OCI-LY7 (cell line): ENCODE measurements at regions not wholly inside any gene's neighbourhood (a gene's known extent, or its start where the extent isn't known, plus 50 kb on each side); places are given as distances from the start of the nearest gene placed in this dataset.

Experiments
- BruUV-seq: library from RNA; stranded (reverse); fragments of 400-500 nt; replicated peaks from 2 replicates; lab custom pipeline; 2021; lab: Mats Ljungman, UMichigan
- CTCF ChIA-PET: fragments of 300-600 bp; sonication (Branson Sonifier 250); formaldehyde crosslinking; loops from one replicate; lab custom pipeline; 2022; ENCODE audit warnings: antibody characterized with exemption; ENCODE audit not compliant: unreplicated experiment; lab: Charles Lee
- POLR2A ChIA-PET: fragments of 300-600 bp; sonication (Branson Sonifier 250); formaldehyde crosslinking; loops from one replicate; lab custom pipeline; 2022; ENCODE audit warnings: antibody characterized with exemption; lab: Charles Lee
- DNase-seq: peaks from one replicate; pipeline ENCODE4 v3.0.0-alpha.2; 2015; ENCODE audit warnings: low spot score
- H2AFZ ChIP-seq: fragments of 200-600 bp; sonication (generic), shearing (Covaris generic); 2 replicates; pipeline ENCODE4 v1.6.1; 2014; ENCODE audit warnings: mild to moderate bottlenecking, antibody characterized with exemption, low read length, moderate library complexity
- H3K27ac ChIP-seq: fragments of 200-600 bp; sonication (generic); 2 replicates; pipeline ENCODE4 v1.5.1; 2014; ENCODE audit warnings: mixed run types, low read depth, mild to moderate bottlenecking, moderate library complexity, low read length, inconsistent platforms; ENCODE audit not compliant: poor library complexity, severe bottlenecking
- H3K36me3 ChIP-seq: fragments of 200-600 bp; sonication (generic); 2 replicates; pipeline ENCODE4 v1.6.1; 2014; ENCODE audit warnings: mild to moderate bottlenecking, antibody characterized with exemption, low read length, moderate library complexity, mixed read lengths; ENCODE audit not compliant: insufficient read depth
- H3K4me1 ChIP-seq: fragments of 200-600 bp; sonication (generic); 2 replicates; pipeline ENCODE4 v1.5.1; 2014; ENCODE audit warnings: mild to moderate bottlenecking, low read length; ENCODE audit not compliant: insufficient read depth, poor library complexity, severe bottlenecking
- H3K4me2 ChIP-seq: fragments of 200-600 bp; sonication (generic); 2 replicates; pipeline ENCODE4 v1.6.1; 2014; ENCODE audit warnings: mild to moderate bottlenecking, low read length
- H3K4me3 ChIP-seq: fragments of 200-600 bp; sonication (generic); 2 replicates; pipeline ENCODE4 v1.5.1; 2014; ENCODE audit warnings: mild to moderate bottlenecking, low read depth, low read length; ENCODE audit not compliant: poor library complexity, severe bottlenecking
- H3K79me2 ChIP-seq: fragments of 200-600 bp; sonication (generic); 2 replicates; pipeline ENCODE4 v1.6.1; 2016; ENCODE audit warnings: low read depth, mild to moderate bottlenecking, low read length, moderate library complexity, mixed read lengths; ENCODE audit not compliant: insufficient read depth
- H3K9me2 ChIP-seq: fragments of 200-600 bp; sonication (generic); 2 replicates; pipeline ENCODE4 v1.6.1; 2016; ENCODE audit warnings: mild to moderate bottlenecking, low read length, mixed read lengths; ENCODE audit not compliant: insufficient read depth
- H3K9me3 ChIP-seq: fragments of 200-600 bp; sonication (generic); 2 replicates; pipeline ENCODE4 v1.6.1; 2014; ENCODE audit warnings: mild to moderate bottlenecking, mixed run types, low read length, mixed read lengths
- H4K20me1 ChIP-seq: fragments of 200-600 bp; sonication (generic); 2 replicates; pipeline ENCODE4 v1.6.1; 2014; ENCODE audit warnings: mild to moderate bottlenecking, antibody characterized with exemption, low read length, moderate library complexity, mixed read lengths; ENCODE audit not compliant: insufficient read depth
- EZH2phosphoT487 ChIP-seq: fragments of 200-600 bp; sonication (generic); IDR thresholded peaks from 2 replicates; pipeline ENCODE4 v1.6.1; 2018; ENCODE audit warnings: low read depth, borderline replicate concordance, mild to moderate bottlenecking, mixed run types, antibody characterized with exemption, low read length, moderate library complexity, mixed read lengths
- intact Hi-C: fragments of 100-400 bp; cut with micrococcal nuclease; formaldehyde crosslinking; loops from one replicate; pipeline ENCODE4 v1.10.0; 2022; ENCODE audit not compliant: unreplicated experiment
- TF ChIP-seq, protein P1 (sequence below): fragments of 200-600 bp; sonication (generic); conservative IDR thresholded peaks from 2 replicates; pipeline ENCODE4 v1.5.1; 2014; ENCODE audit warnings: mild to moderate bottlenecking, antibody characterized with exemption, low read length, moderate library complexity, mixed read lengths

DNA sequence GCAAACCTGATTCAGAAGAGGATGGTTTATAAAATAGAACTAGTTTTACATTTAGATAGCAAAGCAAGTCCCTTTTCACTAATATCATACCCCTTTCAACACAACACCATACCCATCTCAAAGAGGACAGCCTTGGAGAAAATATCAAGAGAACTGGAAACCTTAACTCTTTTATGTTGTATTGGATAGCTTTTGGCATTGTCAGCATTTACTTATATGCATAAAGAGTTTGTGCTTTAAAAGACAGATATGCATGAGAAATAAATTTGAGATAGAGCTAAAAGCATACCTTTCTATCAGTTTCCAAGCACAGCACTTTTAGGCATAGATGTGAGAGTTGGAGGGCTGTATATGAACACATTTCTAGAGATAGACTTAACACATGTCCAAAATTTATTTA is 799.3 kb upstream of the ACO1 start:
- DNase-seq = no peak
- no peaks in the 10 kb centered on the region for H3K4me1 ChIP-seq
- no peak overlapping the region for H2AFZ ChIP-seq
- ChIA-PET CTCF (no interaction called here), POLR2A (no interaction called here)
- H3K4me3 ChIP-seq = no peak overlapping the region
- no peaks in the 10 kb centered on the region for H3K36me3 ChIP-seq
- no TSS peak for BruUV-seq
- H3K4me2 ChIP-seq = no peak overlapping the region
- no peaks in the 10 kb centered on the region for H3K9me2 ChIP-seq
- no peaks in the 10 kb centered on the region for H4K20me1 ChIP-seq
- TF ChIP-seq, protein P1, sequence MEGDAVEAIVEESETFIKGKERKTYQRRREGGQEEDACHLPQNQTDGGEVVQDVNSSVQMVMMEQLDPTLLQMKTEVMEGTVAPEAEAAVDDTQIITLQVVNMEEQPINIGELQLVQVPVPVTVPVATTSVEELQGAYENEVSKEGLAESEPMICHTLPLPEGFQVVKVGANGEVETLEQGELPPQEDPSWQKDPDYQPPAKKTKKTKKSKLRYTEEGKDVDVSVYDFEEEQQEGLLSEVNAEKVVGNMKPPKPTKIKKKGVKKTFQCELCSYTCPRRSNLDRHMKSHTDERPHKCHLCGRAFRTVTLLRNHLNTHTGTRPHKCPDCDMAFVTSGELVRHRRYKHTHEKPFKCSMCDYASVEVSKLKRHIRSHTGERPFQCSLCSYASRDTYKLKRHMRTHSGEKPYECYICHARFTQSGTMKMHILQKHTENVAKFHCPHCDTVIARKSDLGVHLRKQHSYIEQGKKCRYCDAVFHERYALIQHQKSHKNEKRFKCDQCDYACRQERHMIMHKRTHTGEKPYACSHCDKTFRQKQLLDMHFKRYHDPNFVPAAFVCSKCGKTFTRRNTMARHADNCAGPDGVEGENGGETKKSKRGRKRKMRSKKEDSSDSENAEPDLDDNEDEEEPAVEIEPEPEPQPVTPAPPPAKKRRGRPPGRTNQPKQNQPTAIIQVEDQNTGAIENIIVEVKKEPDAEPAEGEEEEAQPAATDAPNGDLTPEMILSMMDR = no peak
- no peak for TF ChIP-seq EZH2phosphoT487
- intact Hi-C loops = no loop called here
- H3K79me2 ChIP-seq = no peaks in the 10 kb centered on the region
- H3K27ac ChIP-seq = no peak overlapping the region
- no peaks in the 10 kb centered on the region for H3K9me3 ChIP-seq

DNA sequence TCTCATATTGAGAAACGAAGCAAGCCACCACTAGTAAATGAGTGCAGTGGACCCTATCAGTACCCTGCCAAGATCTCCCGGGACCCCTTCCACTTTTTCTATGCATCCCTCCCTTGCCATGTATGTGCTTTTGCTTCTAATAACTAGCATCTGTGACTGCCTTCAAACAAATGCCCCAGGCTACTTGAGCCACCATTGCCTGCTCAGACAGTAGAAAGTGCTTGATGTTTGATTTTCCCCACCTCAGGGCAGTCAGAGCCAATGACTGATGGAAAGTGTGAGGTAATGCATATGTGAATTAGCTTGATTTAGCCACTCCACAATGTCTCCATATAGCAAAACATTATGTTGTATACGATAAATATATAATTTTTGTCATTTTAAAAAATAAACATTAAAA is 797.3 kb upstream of the ACO1 start:
- POLR2A ChIA-PET = no interaction called here
- CTCF ChIA-PET = no interaction called here
- Histone ChIP-seq H3K4me1 (no peaks in the 10 kb centered on the region), H4K20me1 (no peaks in the 10 kb centered on the region), H3K9me3 (no peaks in the 10 kb centered on the region), H3K4me2 (no peak overlapping the region), H3K79me2 (no peaks in the 10 kb centered on the region), H2AFZ (no peak overlapping the region), H3K4me3 (no peak overlapping the region), H3K27ac (no peak overlapping the region), H3K36me3 (no peaks in the 10 kb centered on the region), H3K9me2 (no peaks in the 10 kb centered on the region)
- DNase-seq = no peak
- no TSS peak for BruUV-seq
- no peak for TF ChIP-seq EZH2phosphoT487
- TF ChIP-seq, protein P1 = no peak
- intact Hi-C loops = no loop called here

DNA sequence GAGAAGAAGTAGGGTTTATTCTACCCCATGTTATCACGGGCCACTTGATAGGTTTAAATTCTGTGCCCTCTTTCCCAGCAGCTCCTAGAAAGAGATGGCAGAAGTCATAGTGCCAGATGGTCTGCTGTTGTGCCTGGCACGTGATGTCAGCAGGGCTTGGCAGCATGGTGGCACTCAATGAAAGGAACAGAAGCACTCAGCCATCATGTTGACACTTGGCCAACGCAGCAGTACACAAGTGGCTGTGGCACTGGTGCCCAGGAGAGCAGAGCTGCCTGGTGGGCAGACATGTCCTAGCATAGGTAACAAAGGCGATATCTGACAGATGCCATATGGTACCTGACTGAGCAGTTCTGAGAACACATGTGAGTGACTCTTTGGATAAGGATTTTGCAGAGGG is 796.4 kb upstream of the ACO1 start:
- no peak overlapping the region for H3K4me2 ChIP-seq
- no peak overlapping the region for H3K4me3 ChIP-seq
- ChIA-PET CTCF (no interaction called here), POLR2A (no interaction called here)
- TF ChIP-seq EZH2phosphoT487 = no peak
- TF ChIP-seq, protein P1 = no peak
- no peaks in the 10 kb centered on the region for H3K79me2 ChIP-seq
- H3K9me2 ChIP-seq = no peaks in the 10 kb centered on the region
- no peaks in the 10 kb centered on the region for H3K9me3 ChIP-seq
- H3K4me1 ChIP-seq = no peaks in the 10 kb centered on the region
- intact Hi-C loops = no loop called here
- no TSS peak for BruUV-seq
- no peaks in the 10 kb centered on the region for H4K20me1 ChIP-seq
- no peak overlapping the region for H3K27ac ChIP-seq
- no peak for DNase-seq
- H2AFZ ChIP-seq = no peak overlapping the region
- H3K36me3 ChIP-seq = no peaks in the 10 kb centered on the region
